GM21390 (cell line): ENCODE measurements at regions not wholly inside any gene's neighbourhood (a gene's known extent, or its start where the extent isn't known, plus 50 kb on each side); places are given as distances from the start of the nearest gene placed in this dataset.
"Not testable (repeated sequence)": the region's sequence is repeated elsewhere in the genome, so short reads cannot be mapped to it uniquely, and the experiment has no call there.

Source experiments
- ATAC-seq: cut with Tn5 transposase; IDR thresholded peaks from one replicate; pipeline ENCODE4 v1.9.1; 2021; ENCODE audit not compliant: unreplicated experiment

- ATAC-seq, result not testable (repeated sequence)
These were observed 120.1 kb upstream of the OSTN start for GRCh38 chr3:191078913-191079312.

GRCh38 chr3:191076903-191077552, 122.0 kb upstream of the OSTN start:
- ATAC-seq, result no peak

- ATAC-seq, result no peak
These were observed 124.5 kb upstream of the OSTN start for GRCh38 chr3:191074511-191074910.

GRCh38 chr3:191070762-191071403, 128.2 kb upstream of the OSTN start:
- ATAC-seq, result no peak

- ATAC-seq, result no peak
These were observed 128.8 kb upstream of the OSTN start for GRCh38 chr3:191070201-191070600.

- ATAC-seq, result no peak
These were observed 129.9 kb upstream of the OSTN start for GRCh38 chr3:191068946-191069813.

- ATAC-seq, result no peak
These were observed 132.4 kb upstream of the OSTN start for GRCh38 chr3:191066669-191067068.

- ATAC-seq, result no peak
These were observed 133.7 kb upstream of the OSTN start for GRCh38 chr3:191065181-191065805.

GRCh38 chr3:191051037-191051436, 148.0 kb upstream of the OSTN start:
- peak; percentile 64 for ATAC-seq

GRCh38 chr3:191047930-191048329, 151.1 kb upstream of the OSTN start:
- ATAC-seq, result no peak

GRCh38 chr3:191030929-191031328, 168.1 kb upstream of the OSTN start:
- ATAC-seq, result no peak

GRCh38 chr3:191030491-191030890, 168.0 kb upstream of the GMNC start:
- no peak for ATAC-seq

- ATAC-seq, result no peak
These were observed 164.3 kb upstream of the GMNC start for GRCh38 chr3:191026746-191027145.

- no peak for ATAC-seq
These were observed 158.4 kb upstream of the GMNC start for GRCh38 chr3:191020730-191021396.

- ATAC-seq, result no peak
These were observed 157.4 kb upstream of the GMNC start for GRCh38 chr3:191019855-191020254.

- ATAC-seq, result not testable (repeated sequence)
These were observed 153.5 kb upstream of the GMNC start for GRCh38 chr3:191015960-191016359.

- no peak for ATAC-seq
These were observed 145.6 kb upstream of the GMNC start for GRCh38 chr3:191008074-191008473.

GRCh38 chr3:191005790-191006189, 143.3 kb upstream of the GMNC start:
- ATAC-seq, result peak; percentile 68

GRCh38 chr3:191003742-191004141, 141.2 kb upstream of the GMNC start:
- no peak for ATAC-seq

GRCh38 chr3:190996181-190996775, 133.8 kb upstream of the GMNC start:
- ATAC-seq, result no peak
